ENCODE measurements at regions not wholly inside any gene's neighbourhood (a gene's known extent, or its start where the extent isn't known, plus 50 kb on each side); places are given as distances from the start of the nearest gene placed in this dataset.
"Not testable (repeated sequence)": the region's sequence is repeated elsewhere in the genome, so short reads cannot be mapped to it uniquely, and the experiment has no call there.

- Mint-ChIP-seq H3K4me1 (no peaks in the 10 kb centered on the region), H3K9me3 (peaks cover 3% of the 10 kb centered on the region)
- no peak for TF ChIP-seq CTCF (conservative IDR thresholded peaks at IDR 0.05)
Observed at GRCh38 chr4:170476351-170476750, 386.6 kb upstream of the AADAT start.

DNA sequence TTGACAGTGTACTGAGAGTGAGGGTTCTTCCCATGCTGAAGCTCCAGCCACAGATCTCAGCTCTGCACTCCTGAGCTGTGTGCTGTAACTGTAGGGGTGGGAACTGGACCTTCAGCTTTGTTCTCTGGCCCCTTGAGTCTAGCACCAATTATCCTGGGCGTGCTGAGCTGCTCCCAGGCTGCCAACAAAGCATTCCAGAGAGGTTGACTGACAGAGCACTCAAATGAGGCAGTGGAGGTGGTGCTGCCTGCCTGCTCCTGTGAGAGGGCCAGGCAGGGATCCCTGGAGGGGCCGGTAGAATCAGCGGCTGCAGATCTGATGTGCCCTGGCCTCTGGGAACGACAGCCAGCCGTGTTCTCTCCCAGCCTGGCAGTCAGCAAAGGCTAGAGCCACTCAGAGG is 375.7 kb upstream of the AADAT start:
- H3K27ac Mint-ChIP-seq (ENCODE audit: unreplicated experiment): no peak overlapping the region
- no peak overlapping the region for H3K4me3 Mint-ChIP-seq
- peaks cover 9% of the 10 kb centered on the region for H3K9me3 Mint-ChIP-seq
- H3K4me1 Mint-ChIP-seq: no peaks in the 10 kb centered on the region
- TF ChIP-seq CTCF (conservative IDR thresholded peaks at IDR 0.05): no peak
- peaks cover 3% of the 10 kb centered on the region for H3K36me3 Mint-ChIP-seq (ENCODE audit: low read depth)
- H3K27me3 Mint-ChIP-seq (ENCODE audit: low read depth): peaks cover 4% of the 10 kb centered on the region
- no peak for DNase-seq (ENCODE audit: low read depth, low spot score)

More at GRCh38 chr4:170476351-170476750, 386.6 kb upstream of the AADAT start:
- Mint-ChIP-seq H3K27ac (ENCODE audit: unreplicated experiment) (peak overlapping the region; percentile 79), H3K36me3 (ENCODE audit: low read depth) (no peaks in the 10 kb centered on the region), H3K27me3 (ENCODE audit: low read depth) (no peaks in the 10 kb centered on the region), H3K4me3 (no peak overlapping the region)
- DNase-seq (ENCODE audit: low read depth, low spot score): no peak

GRCh38 chr4:170464614-170465197 is 374.9 kb upstream of the AADAT start:
- TF ChIP-seq CTCF (conservative IDR thresholded peaks at IDR 0.05): no peak
- H3K4me1 Mint-ChIP-seq: no peaks in the 10 kb centered on the region
- H3K27me3 Mint-ChIP-seq (ENCODE audit: low read depth): no peaks in the 10 kb centered on the region
- H3K27ac Mint-ChIP-seq (ENCODE audit: unreplicated experiment): no peak overlapping the region
- no peak overlapping the region for H3K4me3 Mint-ChIP-seq
- no peak for DNase-seq (ENCODE audit: low read depth, low spot score)
- H3K36me3 Mint-ChIP-seq (ENCODE audit: low read depth): no peaks in the 10 kb centered on the region
- peaks cover 7% of the 10 kb centered on the region for H3K9me3 Mint-ChIP-seq

DNA sequence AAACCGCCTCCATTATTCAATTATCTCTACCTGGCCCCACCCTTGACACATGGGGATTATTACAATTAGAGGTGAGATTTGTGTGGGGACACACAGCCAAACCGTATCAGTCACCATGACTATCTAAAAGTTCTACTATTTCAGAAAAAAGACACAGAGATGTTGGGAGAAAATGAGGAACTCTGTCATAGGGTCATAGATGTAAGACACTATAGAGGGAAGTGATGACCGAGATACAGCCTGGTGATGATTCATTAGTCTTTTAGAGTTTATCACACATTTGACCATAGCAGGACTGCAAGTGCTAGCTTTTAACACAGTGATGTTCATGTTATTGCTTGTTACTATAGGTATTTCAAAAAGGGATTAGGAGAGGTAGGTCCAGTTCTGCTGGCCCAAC is 357.0 kb upstream of the AADAT start:
- H3K4me1 Mint-ChIP-seq: no peaks in the 10 kb centered on the region

GRCh38 chr4:170441146-170441545 is 351.4 kb upstream of the AADAT start:
- DNase-seq (ENCODE audit: low read depth, low spot score); H3K4me1 Mint-ChIP-seq; H3K9me3 Mint-ChIP-seq; H3K4me3 Mint-ChIP-seq; H3K27ac Mint-ChIP-seq (ENCODE audit: unreplicated experiment); H3K27me3 Mint-ChIP-seq (ENCODE audit: low read depth); H3K36me3 Mint-ChIP-seq (ENCODE audit: low read depth): not testable (repeated sequence)

More for the DNA sequence above, 357.0 kb upstream of the AADAT start:
- Mint-ChIP-seq H3K4me3 (no peak overlapping the region), H3K27me3 (ENCODE audit: low read depth) (no peaks in the 10 kb centered on the region), H3K27ac (ENCODE audit: unreplicated experiment) (no peak overlapping the region), H3K9me3 (no peaks in the 10 kb centered on the region), H3K36me3 (ENCODE audit: low read depth) (no peaks in the 10 kb centered on the region)
- TF ChIP-seq CTCF (conservative IDR thresholded peaks at IDR 0.05): no peak
- DNase-seq (ENCODE audit: low read depth, low spot score): no peak

DNA sequence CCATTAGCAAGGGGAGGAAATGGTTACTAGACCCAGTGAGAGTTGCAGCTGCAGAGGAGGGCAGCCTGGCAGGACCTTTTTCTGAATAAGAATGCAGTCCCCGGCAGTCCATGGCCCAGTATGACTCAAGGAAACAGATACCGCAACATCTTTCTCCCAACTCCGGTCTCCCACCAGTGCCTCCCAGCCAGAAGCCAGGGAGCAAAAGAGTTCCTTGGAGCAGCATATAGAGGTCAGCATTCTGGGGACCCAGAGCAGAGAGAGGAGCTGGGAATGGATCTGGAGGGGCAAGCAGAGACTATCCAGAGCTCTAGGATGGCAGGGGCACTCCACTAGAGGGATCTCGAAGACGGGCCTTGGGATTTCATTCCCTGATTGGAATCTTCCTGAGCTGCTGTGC is 339.2 kb upstream of the AADAT start:
- no peaks in the 10 kb centered on the region for H3K27me3 Mint-ChIP-seq (ENCODE audit: low read depth)
- no peak for TF ChIP-seq CTCF (conservative IDR thresholded peaks at IDR 0.05)
- H3K27ac Mint-ChIP-seq (ENCODE audit: unreplicated experiment): no peak overlapping the region
- no peak for DNase-seq (ENCODE audit: low read depth, low spot score)
- H3K36me3 Mint-ChIP-seq (ENCODE audit: low read depth): no peaks in the 10 kb centered on the region
- no peaks in the 10 kb centered on the region for H3K4me1 Mint-ChIP-seq
- no peak overlapping the region for H3K4me3 Mint-ChIP-seq
- peaks cover 3% of the 10 kb centered on the region for H3K9me3 Mint-ChIP-seq
